ENCODE measurements at regions not wholly inside any gene's neighbourhood (a gene's known extent, or its start where the extent isn't known, plus 50 kb on each side); places are given as distances from the start of the nearest gene placed in this dataset.

GRCh38 chr16:18049547-18050133 lies 286.9 kb downstream of the NPIPA8 start:
- WGBS, 2 donors, result 59 to 66% methylated on average over 5 to 6 of the region's 6 CpGs
- Histone ChIP-seq H3K27me3 (no peaks in the 10 kb centered on the region), H3K4me1 (peaks cover 0 to 11% of the 10 kb centered on the region in 2 donors), H3K9me3 (no peaks in the 10 kb centered on the region), H3K27ac (no peak overlapping the region), H3K4me3 (replicated peaks in 1 of 3) (no peak overlapping the region), H3K36me3 (no peaks in the 10 kb centered on the region)
- TF ChIP-seq CTCF (IDR thresholded peaks at IDR 0.05), result no peak
- TF ChIP-seq POLR2A (IDR thresholded peaks at IDR 0.05), result no peak
- no peak for DNase-seq
- intact Hi-C loops (cut with DNase I), result no loop called here

GRCh38 chr16:18048853-18049546 lies 287.5 kb downstream of the NPIPA8 start:
- Histone ChIP-seq H3K9me3 (no peaks in the 10 kb centered on the region), H3K27ac (no peak overlapping the region), H3K4me1 (peaks cover 0 to 11% of the 10 kb centered on the region in 2 donors), H3K27me3 (no peaks in the 10 kb centered on the region), H3K4me3 (replicated peaks in 1 of 3) (no peak overlapping the region), H3K36me3 (no peaks in the 10 kb centered on the region)
- 81 to 82% methylated on average over 4 of the region's 4 CpGs for WGBS, 2 donors
- DNase-seq, result no peak
- intact Hi-C loops (cut with DNase I), result no loop called here
- no peak for TF ChIP-seq POLR2A (IDR thresholded peaks at IDR 0.05)
- no peak for TF ChIP-seq CTCF (IDR thresholded peaks at IDR 0.05)

- Histone ChIP-seq H3K4me1 (peaks cover 0 to 11% of the 10 kb centered on the region in 2 donors), H3K27ac (no peak overlapping the region), H3K27me3 (no peaks in the 10 kb centered on the region), H3K9me3 (no peaks in the 10 kb centered on the region), H3K4me3 (replicated peaks in 1 of 3) (no peak overlapping the region), H3K36me3 (no peaks in the 10 kb centered on the region)
- TF ChIP-seq POLR2A (IDR thresholded peaks at IDR 0.05) (no peak), CTCF (IDR thresholded peaks at IDR 0.05) (no peak)
- DNase-seq, result no peak
- intact Hi-C loops (cut with DNase I), result no loop called here
- 95 to 96% methylated on average over 6 of the region's 6 CpGs for WGBS, 2 donors
These were observed 288.8 kb downstream of the NPIPA8 start for GRCh38 chr16:18047761-18048160.

GRCh38 chr16:18045356-18045755 lies 291.2 kb downstream of the NPIPA8 start:
- H3K36me3 ChIP-seq, result no peaks in the 10 kb centered on the region
- no peak overlapping the region for H3K27ac ChIP-seq
- DNase-seq, result no peak
- WGBS, 2 donors, result 67 to 73% methylated on average over 6 of the region's 6 CpGs
- no peaks in the 10 kb centered on the region for H3K27me3 ChIP-seq
- H3K4me1 ChIP-seq, result peaks cover 0 to 11% of the 10 kb centered on the region in 2 donors
- intact Hi-C loops (cut with DNase I), result no loop called here
- TF ChIP-seq CTCF (IDR thresholded peaks at IDR 0.05) (no peak), POLR2A (IDR thresholded peaks at IDR 0.05) (no peak)
- no peak overlapping the region for H3K4me3 ChIP-seq (replicated peaks in 1 of 3)
- no peaks in the 10 kb centered on the region for H3K9me3 ChIP-seq
